ENCODE measurements at regions not wholly inside any gene's neighbourhood (a gene's known extent, or its start where the extent isn't known, plus 50 kb on each side); places are given as distances from the start of the nearest gene placed in this dataset.

- TF ChIP-seq EZH2 (IDR thresholded peaks at IDR 0.05; ENCODE audit: borderline replicate concordance, low read depth, low read length, severe bottlenecking), result no peak
- TF ChIP-seq, protein P1, sequence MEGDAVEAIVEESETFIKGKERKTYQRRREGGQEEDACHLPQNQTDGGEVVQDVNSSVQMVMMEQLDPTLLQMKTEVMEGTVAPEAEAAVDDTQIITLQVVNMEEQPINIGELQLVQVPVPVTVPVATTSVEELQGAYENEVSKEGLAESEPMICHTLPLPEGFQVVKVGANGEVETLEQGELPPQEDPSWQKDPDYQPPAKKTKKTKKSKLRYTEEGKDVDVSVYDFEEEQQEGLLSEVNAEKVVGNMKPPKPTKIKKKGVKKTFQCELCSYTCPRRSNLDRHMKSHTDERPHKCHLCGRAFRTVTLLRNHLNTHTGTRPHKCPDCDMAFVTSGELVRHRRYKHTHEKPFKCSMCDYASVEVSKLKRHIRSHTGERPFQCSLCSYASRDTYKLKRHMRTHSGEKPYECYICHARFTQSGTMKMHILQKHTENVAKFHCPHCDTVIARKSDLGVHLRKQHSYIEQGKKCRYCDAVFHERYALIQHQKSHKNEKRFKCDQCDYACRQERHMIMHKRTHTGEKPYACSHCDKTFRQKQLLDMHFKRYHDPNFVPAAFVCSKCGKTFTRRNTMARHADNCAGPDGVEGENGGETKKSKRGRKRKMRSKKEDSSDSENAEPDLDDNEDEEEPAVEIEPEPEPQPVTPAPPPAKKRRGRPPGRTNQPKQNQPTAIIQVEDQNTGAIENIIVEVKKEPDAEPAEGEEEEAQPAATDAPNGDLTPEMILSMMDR (IDR thresholded peaks at IDR 0.05; ENCODE audit: extremely low read depth in 1 of 2, insufficient read depth in 1 of 2, low read depth in 1 of 2, low read length in 2 of 2), result no peak
- no peak for TF ChIP-seq POLR2AphosphoS5 (IDR thresholded peaks at IDR 0.05; ENCODE audit: insufficient read depth, low read depth, low read length)
- TF ChIP-seq MYC (IDR thresholded peaks at IDR 0.05; ENCODE audit: low read depth, low read length), result no peak
- TF ChIP-seq POLR2A (IDR thresholded peaks at IDR 0.05; ENCODE audit: low read depth, low read length), result no peak
- TF ChIP-seq, protein P2, sequence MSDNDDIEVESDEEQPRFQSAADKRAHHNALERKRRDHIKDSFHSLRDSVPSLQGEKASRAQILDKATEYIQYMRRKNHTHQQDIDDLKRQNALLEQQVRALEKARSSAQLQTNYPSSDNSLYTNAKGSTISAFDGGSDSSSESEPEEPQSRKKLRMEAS (IDR thresholded peaks at IDR 0.05; ENCODE audit: insufficient read depth, insufficient read length), result no peak
Observed at GRCh38 chr1:105073660-105074059, 1324.0 kb downstream of the AMY1C start.

Measured in endothelial cell of umbilical vein (primary cell).